ENCODE measurements at regions not wholly inside any gene's neighbourhood (a gene's known extent, or its start where the extent isn't known, plus 50 kb on each side); places are given as distances from the start of the nearest gene placed in this dataset.

DNA sequence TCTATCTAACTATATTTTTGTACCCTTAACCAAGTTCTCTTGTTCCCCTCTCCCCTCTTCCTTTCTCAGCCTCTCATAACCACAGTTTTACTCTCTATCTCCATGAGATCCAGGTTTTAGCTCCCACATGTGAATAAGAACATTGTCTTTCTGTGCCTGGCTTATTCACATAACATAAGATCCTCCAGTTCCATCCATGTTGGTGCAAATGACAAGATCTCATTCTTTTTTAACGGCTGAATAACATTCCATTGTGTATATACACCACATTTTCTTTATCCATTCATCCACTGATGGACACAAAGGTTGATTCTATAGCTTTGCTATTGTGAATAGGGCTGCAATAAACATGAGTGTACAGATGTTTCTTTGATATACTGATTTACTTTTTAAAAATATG lies 83.9 kb upstream of the TMEM178A start:
- no peak overlapping the region for H3K4me2 ChIP-seq (ENCODE audit: insufficient read depth in 1 of 2, low read depth in 2 of 2, low read length in 2 of 2)
- H3K79me1 ChIP-seq (ENCODE audit: low read depth, low read length) = no peaks in the 10 kb centered on the region
- no peak overlapping the region for H2BK15ac ChIP-seq (ENCODE audit: low read length)
- no peaks in the 10 kb centered on the region for H4K20me1 ChIP-seq (replicated peaks in 1 of 2; ENCODE audit: control insufficient read depth in 1 of 2, insufficient read depth in 2 of 2, low read length in 2 of 2)
- H4K91ac ChIP-seq (replicated peaks; ENCODE audit: insufficient read length, low read length) = no peak overlapping the region
- H3K27me3 ChIP-seq (replicated peaks in 1 of 4; ENCODE audit: control insufficient read depth in 3 of 4, extremely low read depth in 1 of 4, insufficient read depth in 3 of 4, low read length in 3 of 4) = no peaks in the 10 kb centered on the region
- no peaks in the 10 kb centered on the region for H3K36me3 ChIP-seq (ENCODE audit: control insufficient read depth in 2 of 4, insufficient read depth in 4 of 4, low read length in 3 of 4)
- no peak overlapping the region for H3K18ac ChIP-seq (ENCODE audit: extremely low read depth, low read length)
- H2BK20ac ChIP-seq (ENCODE audit: low read length) = no peak overlapping the region
- H3K4ac ChIP-seq (replicated peaks; ENCODE audit: insufficient read length, low read depth, low read length) = no peak overlapping the region
- H3K27ac ChIP-seq (ENCODE audit: low read depth, low read length) = no peak overlapping the region
- H3K56ac ChIP-seq (replicated peaks; ENCODE audit: insufficient read length, low read depth, low read length) = no peak overlapping the region
- no peak overlapping the region for H2BK120ac ChIP-seq (replicated peaks; ENCODE audit: low read depth, low read length)
- no peaks in the 10 kb centered on the region for H3K4me1 ChIP-seq (replicated peaks in 1 of 4; ENCODE audit: control insufficient read depth in 3 of 4, insufficient read depth in 4 of 4, low read length in 3 of 4)
- no peak overlapping the region for H3K14ac ChIP-seq (ENCODE audit: insufficient read length)
- FAIRE-seq (no peak), DNase-seq (ENCODE audit: low read depth in 1 of 2, low spot score in 2 of 2) (no peak)
- no peak overlapping the region for H2BK12ac ChIP-seq (ENCODE audit: low read depth, low read length)
- H2AK5ac ChIP-seq (ENCODE audit: low read depth, low read length) = no peak overlapping the region
- no peak overlapping the region for H3K4me3 ChIP-seq (ENCODE audit: extremely low read depth in 1 of 4, insufficient read depth in 2 of 4, low read depth in 3 of 4, low read length in 4 of 4)
- TF ChIP-seq, protein P1, sequence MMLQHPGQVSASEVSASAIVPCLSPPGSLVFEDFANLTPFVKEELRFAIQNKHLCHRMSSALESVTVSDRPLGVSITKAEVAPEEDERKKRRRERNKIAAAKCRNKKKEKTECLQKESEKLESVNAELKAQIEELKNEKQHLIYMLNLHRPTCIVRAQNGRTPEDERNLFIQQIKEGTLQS (IDR thresholded peaks at IDR 0.05; ENCODE audit: insufficient read depth, low read depth, low read length) = no peak
- no peak for TF ChIP-seq EGR1 (IDR thresholded peaks at IDR 0.05; ENCODE audit: borderline replicate concordance, low read depth, low read length)
- no peak for TF ChIP-seq RAD21 (IDR thresholded peaks at IDR 0.05 in 1 of 2, conservative IDR thresholded peaks at IDR 0.05 in 1 of 2; ENCODE audit: low read depth in 2 of 2, low read length in 2 of 2)
- no peak for TF ChIP-seq TAF1 (IDR thresholded peaks at IDR 0.05; ENCODE audit: low read depth, low read length)
- TF ChIP-seq POLR2AphosphoS5 (IDR thresholded peaks at IDR 0.05; ENCODE audit: low read depth, low read length) = no peak
- TF ChIP-seq CEBPB (IDR thresholded peaks at IDR 0.05; ENCODE audit: low read depth, low read length) = no peak
- no peak for TF ChIP-seq YY1 (IDR thresholded peaks at IDR 0.05; ENCODE audit: low read depth, low read length)
- no peak for TF ChIP-seq JUND (IDR thresholded peaks at IDR 0.05; ENCODE audit: low read length)
- TF ChIP-seq, protein P2, sequence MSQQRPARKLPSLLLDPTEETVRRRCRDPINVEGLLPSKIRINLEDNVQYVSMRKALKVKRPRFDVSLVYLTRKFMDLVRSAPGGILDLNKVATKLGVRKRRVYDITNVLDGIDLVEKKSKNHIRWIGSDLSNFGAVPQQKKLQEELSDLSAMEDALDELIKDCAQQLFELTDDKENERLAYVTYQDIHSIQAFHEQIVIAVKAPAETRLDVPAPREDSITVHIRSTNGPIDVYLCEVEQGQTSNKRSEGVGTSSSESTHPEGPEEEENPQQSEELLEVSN (IDR thresholded peaks at IDR 0.05) = no peak
- no peak for TF ChIP-seq RNF2 (IDR thresholded peaks at IDR 0.05; ENCODE audit: borderline replicate concordance, low read depth, low read length, missing control alignments, poor library complexity, severe bottlenecking)
- no peak for TF ChIP-seq SAP30 (IDR thresholded peaks at IDR 0.05; ENCODE audit: insufficient read depth, insufficient replicate concordance, low read length)
- no peak for TF ChIP-seq CHD1 (IDR thresholded peaks at IDR 0.05; ENCODE audit: low read depth, low read length)
- H2BK5ac ChIP-seq (ENCODE audit: low read depth, low read length) = no peak overlapping the region
- no peaks in the 10 kb centered on the region for H3K23me2 ChIP-seq (ENCODE audit: low read depth, low read length)
- WGBS, 2 experiments (ENCODE audit: extremely low coverage in 1 of 2, insufficient coverage in 1 of 2, insufficient read length in 1 of 2, insufficient replicate concordance in 2 of 2, low coverage in 1 of 2, low lambda C conversion rate in 2 of 2, missing lambda C conversion rate in 1 of 2) = 75% methylated on average over 1 of the region's 1 CpG; no CpG with 5 or more reads in 1 of the 2 experiments
- H3K23ac ChIP-seq (ENCODE audit: insufficient read length) = no peak overlapping the region
- H4K8ac ChIP-seq (ENCODE audit: extremely low read depth, insufficient read depth, low read length) = no peak overlapping the region
- CTCF ChIA-PET (ENCODE audit: partially characterized antibody) = no interaction called here
- no peak overlapping the region for H4K5ac ChIP-seq (ENCODE audit: insufficient read length, low read depth, low read length)
- no peaks in the 10 kb centered on the region for H3K79me2 ChIP-seq (ENCODE audit: control insufficient read depth in 1 of 2, insufficient read depth in 2 of 2, low read length in 2 of 2)
- no peak overlapping the region for H2AFZ ChIP-seq (ENCODE audit: low read length)
- H3K9ac ChIP-seq (replicated peaks in 1 of 4; ENCODE audit: extremely low read depth in 1 of 4, low read depth in 3 of 4, low read length in 3 of 4) = no peak overlapping the region
- H3K9me3 ChIP-seq (ENCODE audit: insufficient read depth in 2 of 2, low read depth in 1 of 2, low read length in 1 of 2) = peaks cover 5 to 13% of the 10 kb centered on the region in 2 experiments
- POLR2A ChIA-PET (ENCODE audit: partially characterized antibody) = no interaction called here

Data from H1 (cell line).